H9 (cell line): ENCODE measurements at regions not wholly inside any gene's neighbourhood (a gene's known extent, or its start where the extent isn't known, plus 50 kb on each side); places are given as distances from the start of the nearest gene placed in this dataset.

Experiments
- DNase-seq: peaks from one replicate; pipeline ENCODE4 v3.0.0-alpha.2; 2017
- H2AFZ ChIP-seq: one replicate; pipeline ENCODE4 v1.6.1; 2013; ENCODE audit warnings: mild to moderate bottlenecking, low read length, control low read depth, moderate library complexity
- H2AK5ac ChIP-seq: 2 replicates; pipeline ENCODE4 v1.6.1; 2013; ENCODE audit warnings: low read length, control low read depth, mixed read lengths; ENCODE audit not compliant: insufficient read length
- H2BK120ac ChIP-seq: one replicate; pipeline ENCODE4 v1.6.1; 2013; ENCODE audit warnings: low read depth, mild to moderate bottlenecking, low read length, control low read depth, inconsistent platforms; ENCODE audit not compliant: poor library complexity, severe bottlenecking
- H2BK12ac ChIP-seq: 2 replicates; pipeline ENCODE4 v1.6.1; 2013; ENCODE audit warnings: low read length, control low read depth, mixed read lengths, low read depth; ENCODE audit not compliant: insufficient read length
- H2BK15ac ChIP-seq: 2 replicates; pipeline ENCODE4 v1.6.1; 2013; ENCODE audit warnings: low read depth, low read length, control low read depth
- H2BK20ac ChIP-seq: one replicate; pipeline ENCODE4 v1.6.1; 2013; ENCODE audit warnings: low read depth, mild to moderate bottlenecking, low read length, control low read depth, inconsistent platforms; ENCODE audit not compliant: poor library complexity, severe bottlenecking
- H2BK5ac ChIP-seq: 2 replicates; pipeline ENCODE4 v1.6.1; 2013; ENCODE audit warnings: low read length, control low read depth, mixed read lengths; ENCODE audit not compliant: insufficient read length
- H3K14ac ChIP-seq: 2 replicates; pipeline ENCODE4 v1.6.1; 2013; ENCODE audit warnings: low read length, control low read depth; ENCODE audit not compliant: insufficient read depth
- H3K18ac ChIP-seq: 2 replicates; pipeline ENCODE4 v1.6.1; 2013; ENCODE audit warnings: low read depth, mild to moderate bottlenecking, mixed read lengths, low read length, control low read depth; ENCODE audit not compliant: insufficient read length
- H3K23ac ChIP-seq: 2 replicates; pipeline ENCODE4 v1.6.1; 2013; ENCODE audit warnings: low read length, control low read depth, mixed read lengths, low read depth; ENCODE audit not compliant: insufficient read length
- H3K23me2 ChIP-seq: 2 replicates; pipeline ENCODE4 v1.6.1; 2013; ENCODE audit warnings: low read depth, mild to moderate bottlenecking, mixed read lengths, low read length, control low read depth; ENCODE audit not compliant: insufficient read length, poor library complexity, severe bottlenecking
- H3K27ac ChIP-seq: 2 replicates; pipeline ENCODE4 v1.5.1; 2013; ENCODE audit warnings: low read length, control low read depth, mixed read lengths, low read depth; ENCODE audit not compliant: insufficient read length
- H3K27me3 ChIP-seq: 2 replicates; pipeline ENCODE4 v1.6.1; 2013; ENCODE audit warnings: low read length, control low read depth, inconsistent platforms; ENCODE audit not compliant: insufficient read depth
- H3K4ac ChIP-seq: 2 replicates; pipeline ENCODE4 v1.6.1; 2013; ENCODE audit warnings: low read depth, mild to moderate bottlenecking, control low read depth, inconsistent platforms, low read length, moderate library complexity
- H3K4me1 ChIP-seq: 2 replicates; pipeline ENCODE4 v1.6.1; 2013; ENCODE audit warnings: low read length, control low read depth, inconsistent platforms; ENCODE audit not compliant: insufficient read depth
- H3K4me2 ChIP-seq: 2 replicates; pipeline ENCODE4 v1.6.1; 2013; ENCODE audit warnings: low read length, control low read depth, mixed read lengths; ENCODE audit not compliant: insufficient read length, insufficient read depth
- H3K56ac ChIP-seq: 2 replicates; pipeline ENCODE4 v1.6.1; 2013; ENCODE audit warnings: low read depth, mild to moderate bottlenecking, mixed read lengths, low read length, control low read depth; ENCODE audit not compliant: insufficient read length
- H3K79me1 ChIP-seq: 2 replicates; pipeline ENCODE4 v1.6.1; 2013; ENCODE audit warnings: low read depth, mild to moderate bottlenecking, moderate library complexity, low read length, control low read depth, inconsistent platforms; ENCODE audit not compliant: insufficient read depth, poor library complexity, severe bottlenecking
- H3K79me2 ChIP-seq: 2 replicates; pipeline ENCODE4 v1.6.1; 2013; ENCODE audit warnings: low read length, control low read depth, inconsistent platforms; ENCODE audit not compliant: insufficient read depth
- H3K9ac ChIP-seq: 2 replicates; pipeline ENCODE4 v1.6.1; 2013; ENCODE audit warnings: low read length, control low read depth, mixed read lengths; ENCODE audit not compliant: insufficient read length; ENCODE audit errors: extremely low read depth
- H3K9me3 ChIP-seq: one replicate; pipeline ENCODE4 v1.6.1; 2013; ENCODE audit warnings: low read depth, low read length, inconsistent platforms; ENCODE audit not compliant: control insufficient read depth
- H3T11ph ChIP-seq: one replicate; pipeline ENCODE4 v1.6.1; 2013; ENCODE audit warnings: mild to moderate bottlenecking, low read length, control low read depth, inconsistent platforms
- H4K20me1 ChIP-seq: one replicate; pipeline ENCODE4 v1.6.1; 2013; ENCODE audit not compliant: control insufficient read depth, insufficient read length, insufficient read depth
- H4K5ac ChIP-seq: 2 replicates; pipeline ENCODE4 v1.6.1; 2013; ENCODE audit warnings: low read depth, mild to moderate bottlenecking, mixed read lengths, low read length, control low read depth; ENCODE audit not compliant: insufficient read length
- H4K8ac ChIP-seq: replicated peaks from 2 replicates; pipeline ENCODE4 v1.6.1; 2013; ENCODE audit warnings: low read length, control low read depth, mixed read lengths, low read depth; ENCODE audit not compliant: insufficient read length
- H4K91ac ChIP-seq: 2 replicates; pipeline ENCODE4 v1.6.1; 2013; ENCODE audit warnings: low read depth, mild to moderate bottlenecking, moderate library complexity, mixed read lengths, low read length, control low read depth; ENCODE audit not compliant: insufficient read length
- H3K27ac Mint-ChIP-seq, 3 experiments: 2 replicates in 2 of 3; 3 replicates in 1 of 3; pipeline ENCODE4 v1.8.0; 2020 to 2021; ENCODE audit warnings: mixed read lengths in 3 of 3, mild to moderate bottlenecking in 1 of 3, moderate library complexity in 1 of 3
- H3K27me3 Mint-ChIP-seq: 2 replicates; pipeline ENCODE4 v1.8.0; 2021; ENCODE audit warnings: low read depth, mild to moderate bottlenecking, moderate library complexity, mixed read lengths
- H3K36me3 Mint-ChIP-seq, 3 experiments: 2 replicates in 2 of 3; 3 replicates in 1 of 3; pipeline ENCODE4 v1.8.0; 2020 to 2021; ENCODE audit warnings: low read depth in 3 of 3, mixed read lengths in 3 of 3; ENCODE audit not compliant: insufficient read depth in 1 of 3
- H3K4me1 Mint-ChIP-seq, 2 experiments: 2 replicates each; pipeline ENCODE4 v1.8.0; 2020; ENCODE audit warnings: mixed read lengths in 2 of 2
- H3K4me3 Mint-ChIP-seq, 2 experiments: 2 replicates in 1 of 2; 3 replicates in 1 of 2; pipeline ENCODE4 v1.8.0; 2020 to 2021; ENCODE audit warnings: mild to moderate bottlenecking in 2 of 2, mixed read lengths in 2 of 2, moderate library complexity in 1 of 2
- H3K9me3 Mint-ChIP-seq, 2 experiments: 2 replicates in 1 of 2; 3 replicates in 1 of 2; pipeline ENCODE4 v1.8.0; 2020; ENCODE audit warnings: mild to moderate bottlenecking in 2 of 2, mixed read lengths in 2 of 2, moderate library complexity in 1 of 2
- TF ChIP-seq, protein P1 (sequence below): fragments of 200-600 bp; sonication (generic); conservative IDR thresholded peaks from 3 replicates; pipeline ENCODE4 v1.8.0; 2021; ENCODE audit warnings: antibody characterized with exemption, mild to moderate bottlenecking

DNA sequence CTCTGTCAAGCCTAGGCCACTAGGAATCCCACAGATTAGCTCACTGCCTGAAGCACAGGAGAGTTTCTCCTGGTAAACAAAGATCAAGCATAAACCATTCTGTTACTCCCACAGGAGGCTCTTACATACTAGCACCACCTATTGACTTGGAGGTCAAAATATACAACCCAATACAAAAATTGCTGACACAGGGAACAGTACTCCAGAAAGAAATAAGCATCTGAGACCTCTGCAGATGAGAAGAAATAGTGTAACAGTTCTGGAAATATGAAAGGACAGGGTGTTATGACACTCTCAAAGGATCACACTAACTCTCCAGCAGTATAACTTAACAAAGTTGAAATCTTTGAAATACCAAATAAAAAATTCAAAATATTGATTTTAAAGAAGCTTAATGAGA, 269.6 kb upstream of the ARRDC3 start:
- no peak overlapping the region for H3K27ac ChIP-seq
- H3K27me3 ChIP-seq: no peaks in the 10 kb centered on the region
- H3K18ac ChIP-seq: no peak overlapping the region
- H2AK5ac ChIP-seq: no peak overlapping the region
- H3K23ac ChIP-seq: no peak overlapping the region
- H2AFZ ChIP-seq: no peak overlapping the region
- H3K9ac ChIP-seq: no peak overlapping the region
- H2BK5ac ChIP-seq: no peak overlapping the region
- H3K27ac Mint-ChIP-seq: no peak overlapping the region
- no peak overlapping the region for H3K56ac ChIP-seq
- H3K4me1 ChIP-seq: no peaks in the 10 kb centered on the region
- no peak overlapping the region for H2BK15ac ChIP-seq
- H2BK12ac ChIP-seq: no peak overlapping the region
- H3K4me3 Mint-ChIP-seq: no peak overlapping the region
- peaks cover 0 to 6% of the 10 kb centered on the region in 2 experiments; a peak in 1 of 4 replicates for H3K4me1 Mint-ChIP-seq
- H3K4ac ChIP-seq: no peak overlapping the region
- no peaks in the 10 kb centered on the region for H4K20me1 ChIP-seq
- peaks cover 12 to 20% of the 10 kb centered on the region in 2 experiments for H3K9me3 Mint-ChIP-seq
- no peaks in the 10 kb centered on the region for H3K79me2 ChIP-seq
- H3K14ac ChIP-seq: no peak overlapping the region
- H2BK20ac ChIP-seq: no peak overlapping the region
- H3K9me3 ChIP-seq: no peaks in the 10 kb centered on the region
- no peak for DNase-seq
- H3K27me3 Mint-ChIP-seq: no peaks in the 10 kb centered on the region
- no peak overlapping the region for H3T11ph ChIP-seq
- no peaks in the 10 kb centered on the region for H3K23me2 ChIP-seq
- no peak overlapping the region for H4K91ac ChIP-seq
- TF ChIP-seq, protein P1, sequence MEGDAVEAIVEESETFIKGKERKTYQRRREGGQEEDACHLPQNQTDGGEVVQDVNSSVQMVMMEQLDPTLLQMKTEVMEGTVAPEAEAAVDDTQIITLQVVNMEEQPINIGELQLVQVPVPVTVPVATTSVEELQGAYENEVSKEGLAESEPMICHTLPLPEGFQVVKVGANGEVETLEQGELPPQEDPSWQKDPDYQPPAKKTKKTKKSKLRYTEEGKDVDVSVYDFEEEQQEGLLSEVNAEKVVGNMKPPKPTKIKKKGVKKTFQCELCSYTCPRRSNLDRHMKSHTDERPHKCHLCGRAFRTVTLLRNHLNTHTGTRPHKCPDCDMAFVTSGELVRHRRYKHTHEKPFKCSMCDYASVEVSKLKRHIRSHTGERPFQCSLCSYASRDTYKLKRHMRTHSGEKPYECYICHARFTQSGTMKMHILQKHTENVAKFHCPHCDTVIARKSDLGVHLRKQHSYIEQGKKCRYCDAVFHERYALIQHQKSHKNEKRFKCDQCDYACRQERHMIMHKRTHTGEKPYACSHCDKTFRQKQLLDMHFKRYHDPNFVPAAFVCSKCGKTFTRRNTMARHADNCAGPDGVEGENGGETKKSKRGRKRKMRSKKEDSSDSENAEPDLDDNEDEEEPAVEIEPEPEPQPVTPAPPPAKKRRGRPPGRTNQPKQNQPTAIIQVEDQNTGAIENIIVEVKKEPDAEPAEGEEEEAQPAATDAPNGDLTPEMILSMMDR: no peak
- H4K8ac ChIP-seq: no peak overlapping the region
- H3K79me1 ChIP-seq: no peaks in the 10 kb centered on the region
- no peak overlapping the region for H2BK120ac ChIP-seq
- no peak overlapping the region for H4K5ac ChIP-seq
- peaks cover 4 to 9% (median 8%) of the 10 kb centered on the region in 3 experiments for H3K36me3 Mint-ChIP-seq
- H3K4me2 ChIP-seq: no peak overlapping the region
